Mononuclear cell (primary cell): ENCODE measurements at regions not wholly inside any gene's neighbourhood (a gene's known extent, or its start where the extent isn't known, plus 50 kb on each side); places are given as distances from the start of the nearest gene placed in this dataset.
"Not testable (repeated sequence)": the region's sequence is repeated elsewhere in the genome, so short reads cannot be mapped to it uniquely, and the experiment has no call there.

ENCODE experiments used
- H3K27me3 ChIP-seq: 2 replicates; pipeline ENCODE4 v1.6.0; 2011; ENCODE audit warnings: low read length, control low read depth; ENCODE audit not compliant: insufficient read depth
- H3K4me1 ChIP-seq: 2 replicates; pipeline ENCODE4 v1.5.1; 2011; ENCODE audit warnings: mild to moderate bottlenecking, low read length, control low read depth; ENCODE audit not compliant: insufficient read depth
- H3K4me3 ChIP-seq: 2 replicates; pipeline ENCODE4 v1.5.1; 2011; ENCODE audit warnings: mild to moderate bottlenecking, low read length, moderate library complexity
- H3K9me3 ChIP-seq: 2 replicates; pipeline ENCODE4 v1.5.1; 2011; ENCODE audit warnings: low read depth, mild to moderate bottlenecking, control low read depth, low read length

DNA sequence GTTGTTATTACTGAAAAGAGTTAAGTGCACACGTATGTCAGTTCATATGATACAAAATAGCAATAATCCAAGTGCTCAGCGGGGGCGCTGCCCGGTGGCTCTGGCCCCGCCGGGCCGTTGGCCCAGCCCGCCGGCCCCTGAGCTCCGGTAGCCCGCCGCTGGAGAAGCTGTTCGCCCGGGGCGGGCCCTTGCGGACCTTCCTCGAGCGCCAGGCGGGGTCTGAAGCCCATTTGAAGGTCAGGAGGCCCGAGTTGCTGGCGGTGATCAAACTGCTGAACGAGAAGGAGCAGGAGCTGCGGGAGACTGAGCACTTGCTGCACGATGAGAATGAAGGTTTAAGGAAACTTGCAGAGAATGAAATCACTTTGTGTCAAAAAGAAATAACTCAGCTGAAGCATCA is 599.0 kb downstream of the TRIML1 start:
- H3K4me3 ChIP-seq, result peak overlapping the region; percentile 25
- not testable (repeated sequence) for H3K27me3 ChIP-seq, H3K9me3 ChIP-seq, H3K4me1 ChIP-seq

- not testable (repeated sequence) for H3K4me3 ChIP-seq, H3K27me3 ChIP-seq, H3K9me3 ChIP-seq, H3K4me1 ChIP-seq
These were observed 600.9 kb downstream of the TRIML1 start for GRCh38 chr4:188740172-188740571.

- H3K4me1 ChIP-seq, H3K9me3 ChIP-seq, H3K27me3 ChIP-seq, H3K4me3 ChIP-seq: not testable (repeated sequence)
These were observed 601.5 kb downstream of the TRIML1 start for GRCh38 chr4:188740791-188741190.

- H3K27me3 ChIP-seq, result no peaks in the 10 kb centered on the region
- no peaks in the 10 kb centered on the region for H3K4me1 ChIP-seq
- no peak overlapping the region for H3K4me3 ChIP-seq
- H3K9me3 ChIP-seq, result no peaks in the 10 kb centered on the region
These were observed 615.2 kb downstream of the TRIML1 start for GRCh38 chr4:188754372-188755002.

DNA sequence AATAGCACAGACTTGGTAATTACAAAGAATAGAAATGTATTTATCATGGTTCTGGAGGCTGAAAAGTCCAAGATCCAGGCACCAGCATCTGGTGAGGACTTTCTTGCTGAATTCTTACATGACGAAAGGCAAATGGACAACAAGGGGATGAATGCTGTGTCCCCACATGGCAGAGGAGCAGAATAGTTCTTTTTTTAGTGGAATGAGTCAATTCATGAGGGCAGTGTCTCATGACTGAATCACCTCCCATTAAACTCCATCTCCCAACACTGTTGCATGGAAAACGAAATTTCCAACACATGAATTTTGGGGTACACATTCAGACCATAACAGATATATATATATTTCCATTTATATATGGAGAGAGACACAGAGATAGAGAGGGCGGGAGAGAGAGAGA is 628.3 kb downstream of the TRIML1 start:
- Histone ChIP-seq H3K27me3 (no peaks in the 10 kb centered on the region), H3K4me3 (no peak overlapping the region), H3K4me1 (no peaks in the 10 kb centered on the region), H3K9me3 (peaks cover 16% of the 10 kb centered on the region)

DNA sequence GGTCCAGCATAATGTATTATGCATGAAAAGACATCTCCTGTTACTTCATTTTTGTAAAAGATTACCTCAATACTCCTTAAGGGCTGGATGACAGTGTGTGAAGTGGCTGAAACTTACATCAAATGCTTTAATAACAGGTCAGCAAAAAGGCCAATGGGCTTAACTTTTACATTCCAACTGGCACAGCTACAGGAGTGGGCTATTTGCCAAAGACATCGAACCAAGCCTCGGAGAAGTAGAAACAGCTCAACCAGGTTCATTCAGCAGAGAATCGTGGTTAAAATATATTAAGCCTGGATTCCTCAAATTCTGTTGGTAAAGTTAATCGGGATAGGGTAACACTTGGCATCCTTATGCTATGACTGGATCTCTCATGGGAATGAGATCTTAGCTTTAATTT is 639.7 kb downstream of the TRIML1 start:
- H3K4me1 ChIP-seq, result no peaks in the 10 kb centered on the region
- H3K9me3 ChIP-seq, result no peaks in the 10 kb centered on the region
- no peaks in the 10 kb centered on the region for H3K27me3 ChIP-seq
- no peak overlapping the region for H3K4me3 ChIP-seq

- H3K4me3 ChIP-seq, result no peak overlapping the region
- no peaks in the 10 kb centered on the region for H3K9me3 ChIP-seq
- H3K27me3 ChIP-seq, result no peaks in the 10 kb centered on the region
- no peaks in the 10 kb centered on the region for H3K4me1 ChIP-seq
These were observed 640.3 kb downstream of the TRIML1 start for GRCh38 chr4:188779581-188779980.

GRCh38 chr4:188780028-188780427 is 640.8 kb downstream of the TRIML1 start:
- H3K9me3 ChIP-seq, result no peaks in the 10 kb centered on the region
- no peaks in the 10 kb centered on the region for H3K4me1 ChIP-seq
- H3K27me3 ChIP-seq, result no peaks in the 10 kb centered on the region
- no peak overlapping the region for H3K4me3 ChIP-seq

DNA sequence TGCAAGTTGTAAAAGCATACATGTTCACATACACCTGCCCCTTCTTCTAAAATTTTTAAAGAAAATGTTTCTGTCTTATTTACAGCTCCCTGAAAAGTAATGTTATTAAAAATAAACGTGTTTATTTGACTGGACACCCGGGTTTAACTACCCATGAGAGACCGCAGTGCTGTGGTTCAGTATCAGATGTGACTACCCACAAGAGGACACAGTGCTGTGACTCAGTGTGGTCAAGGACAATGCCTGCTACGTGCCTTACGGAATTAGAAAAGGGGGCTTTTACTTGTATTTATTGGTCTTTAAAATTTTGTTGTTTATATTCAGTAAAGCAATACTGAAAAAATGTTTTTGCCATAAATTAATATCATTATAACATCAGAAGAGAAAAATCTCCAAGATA is 641.4 kb downstream of the TRIML1 start:
- Histone ChIP-seq H3K9me3 (no peaks in the 10 kb centered on the region), H3K27me3 (no peaks in the 10 kb centered on the region), H3K4me1 (no peaks in the 10 kb centered on the region), H3K4me3 (no peak overlapping the region)

DNA sequence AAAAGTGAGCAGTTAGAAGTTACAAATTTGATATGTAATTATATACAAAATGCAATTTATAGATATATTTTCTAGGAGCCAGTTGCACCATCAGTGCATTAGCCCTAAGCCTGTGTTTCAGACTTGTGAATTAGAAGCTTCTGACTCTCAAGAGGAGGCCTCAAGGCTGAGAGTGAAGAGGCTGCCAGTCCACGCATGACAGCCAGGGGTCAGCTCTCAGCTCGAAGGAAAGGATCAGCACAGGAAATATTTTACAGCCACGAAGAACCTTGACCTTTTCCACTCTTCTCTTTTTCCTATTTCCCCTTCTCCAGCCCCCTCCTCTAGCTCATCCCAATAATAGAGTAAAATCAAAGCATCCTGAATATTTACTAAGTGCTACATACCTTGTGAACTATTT is 642.4 kb downstream of the TRIML1 start:
- no peaks in the 10 kb centered on the region for H3K4me1 ChIP-seq
- no peaks in the 10 kb centered on the region for H3K27me3 ChIP-seq
- H3K9me3 ChIP-seq, result no peaks in the 10 kb centered on the region
- no peak overlapping the region for H3K4me3 ChIP-seq

DNA sequence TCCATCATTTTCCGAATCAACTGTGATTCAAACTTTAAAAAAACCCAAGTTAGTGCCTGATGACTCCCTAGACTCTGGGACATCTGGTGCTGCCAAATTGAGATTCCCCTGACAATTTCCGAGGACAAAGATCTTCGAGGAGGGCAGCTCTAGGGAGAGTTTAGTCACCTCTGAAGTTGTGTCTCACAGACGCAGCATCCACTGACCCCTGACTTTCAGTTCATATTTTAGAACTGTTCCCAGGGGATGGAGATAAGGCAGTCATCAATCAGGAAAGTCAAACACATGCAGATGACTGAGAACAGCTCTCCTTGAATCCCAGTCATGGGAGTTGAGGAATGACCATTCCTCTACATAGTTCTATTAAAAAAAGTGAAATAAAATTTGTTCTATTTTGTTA is 643.9 kb downstream of the TRIML1 start:
- no peaks in the 10 kb centered on the region for H3K27me3 ChIP-seq
- no peaks in the 10 kb centered on the region for H3K4me1 ChIP-seq
- no peaks in the 10 kb centered on the region for H3K9me3 ChIP-seq
- no peak overlapping the region for H3K4me3 ChIP-seq

DNA sequence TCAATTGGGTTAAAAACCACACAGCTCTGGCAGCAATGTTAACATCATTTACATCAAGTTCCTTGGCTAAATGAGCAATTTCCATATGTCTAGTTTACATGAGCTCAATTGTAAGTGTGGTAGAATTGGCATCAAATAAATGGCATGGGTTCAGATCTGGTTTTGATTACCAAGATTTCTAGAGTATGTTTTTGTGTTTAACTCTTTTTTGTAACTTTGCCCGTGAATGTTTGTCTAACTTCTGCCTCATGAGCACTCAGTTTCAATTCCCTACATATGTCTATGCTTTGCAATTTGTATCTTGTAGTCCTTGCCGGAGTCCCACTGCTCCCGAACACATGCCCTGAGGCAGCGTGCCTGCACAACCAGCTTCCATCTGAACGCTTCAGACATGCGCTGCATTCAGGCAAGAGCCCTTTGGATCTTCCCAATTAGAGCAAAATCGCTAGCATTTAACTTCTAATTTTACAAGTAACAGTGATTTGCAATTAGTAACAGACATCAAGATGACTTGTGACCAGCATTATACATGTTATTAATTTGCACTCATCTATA is 644.4 kb downstream of the TRIML1 start:
- no peaks in the 10 kb centered on the region for H3K9me3 ChIP-seq
- H3K4me1 ChIP-seq, result no peaks in the 10 kb centered on the region
- no peaks in the 10 kb centered on the region for H3K27me3 ChIP-seq
- H3K4me3 ChIP-seq, result no peak overlapping the region

GRCh38 chr4:188796600-188796999 is 657.4 kb downstream of the TRIML1 start:
- H3K4me3 ChIP-seq, H3K27me3 ChIP-seq, H3K4me1 ChIP-seq, H3K9me3 ChIP-seq: not testable (repeated sequence)

DNA sequence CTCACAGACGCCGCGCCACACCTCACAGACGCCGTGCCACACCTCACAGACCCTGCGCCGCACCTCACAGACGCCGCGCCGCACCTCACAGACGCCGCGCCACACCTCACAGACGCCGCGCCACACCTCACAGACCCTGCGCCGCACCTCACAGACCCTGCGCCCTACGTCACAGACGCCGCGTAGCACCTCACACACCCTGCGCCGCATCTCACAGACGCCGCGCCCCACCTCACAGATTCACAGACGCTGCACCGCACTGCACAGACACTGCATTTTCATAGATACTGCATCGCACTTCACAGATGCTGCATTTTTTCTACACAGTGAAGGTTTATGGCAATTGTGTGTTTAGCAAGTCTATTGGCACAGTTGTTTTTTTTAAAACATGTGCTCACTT is 657.8 kb downstream of the TRIML1 start:
- not testable (repeated sequence) for H3K4me3 ChIP-seq, H3K9me3 ChIP-seq, H3K27me3 ChIP-seq, H3K4me1 ChIP-seq

DNA sequence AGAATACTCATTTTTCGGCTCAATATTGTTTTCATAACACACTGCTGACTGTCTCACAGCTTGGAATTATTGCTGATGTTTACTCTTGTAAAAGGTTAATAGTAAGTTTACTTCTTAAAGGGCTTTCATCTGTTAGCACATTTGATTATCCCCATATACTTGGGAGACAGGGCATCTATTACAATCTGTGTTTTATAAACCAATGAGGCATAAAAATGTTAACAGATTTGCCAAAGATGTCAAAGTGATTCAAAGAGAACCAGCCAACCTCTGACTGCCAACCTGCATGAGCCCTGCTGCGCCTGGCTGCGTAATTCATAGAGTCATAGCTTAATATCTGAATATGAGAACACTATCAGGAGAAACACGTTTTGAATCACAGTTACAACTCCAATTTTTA is 665.6 kb downstream of the TRIML1 start:
- H3K4me3 ChIP-seq, result no peak overlapping the region
- no peaks in the 10 kb centered on the region for H3K9me3 ChIP-seq
- no peaks in the 10 kb centered on the region for H3K27me3 ChIP-seq
- no peaks in the 10 kb centered on the region for H3K4me1 ChIP-seq

DNA sequence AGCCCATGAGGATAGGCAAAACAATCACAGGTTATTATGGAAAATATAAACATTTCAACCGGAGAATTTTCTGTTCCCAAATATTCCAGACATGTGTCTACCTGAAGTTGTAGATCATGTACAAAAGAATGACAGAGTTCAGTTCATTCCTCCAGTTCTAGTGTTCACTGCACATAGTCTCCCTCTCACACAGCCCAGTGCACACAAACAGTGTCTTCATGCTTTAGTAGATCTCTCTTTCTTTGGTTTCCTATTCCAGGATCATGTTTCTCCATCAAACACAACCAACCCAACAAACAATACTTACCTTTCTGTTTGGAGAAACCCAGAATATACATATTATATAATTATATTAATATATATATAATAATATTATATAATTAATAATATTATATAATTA is 671.9 kb downstream of the TRIML1 start:
- Histone ChIP-seq H3K9me3 (no peaks in the 10 kb centered on the region), H3K4me3 (no peak overlapping the region)

More for the DNA sequence above, 671.9 kb downstream of the TRIML1 start:
- H3K27me3 ChIP-seq, result no peaks in the 10 kb centered on the region
- H3K4me1 ChIP-seq, result no peaks in the 10 kb centered on the region
